Activated naive CD4-positive, alpha-beta T cell treated with anti-CD3 and anti-CD28 coated beads for 36 hours (primary cell): ENCODE measurements at regions not wholly inside any gene's neighbourhood (a gene's known extent, or its start where the extent isn't known, plus 50 kb on each side); places are given as distances from the start of the nearest gene placed in this dataset.
"Not testable (repeated sequence)": the region's sequence is repeated elsewhere in the genome, so short reads cannot be mapped to it uniquely, and the experiment has no call there.

ENCODE experiments used
- CTCF ChIA-PET: fragments of 350-600 bp; sonication (Branson Sonifier 250); formaldehyde crosslinking; loops from one replicate; lab custom pipeline; 2021; ENCODE audit warnings: antibody characterized with exemption; lab: Charles Lee
- DNase-seq: peaks from one replicate; pipeline ENCODE4 v3.0.0-alpha.2; 2020
- H3K27ac Mint-ChIP-seq: one replicate; pipeline ENCODE4 v1.8.0; 2021; ENCODE audit warnings: mild to moderate bottlenecking, mixed read lengths
- H3K27me3 Mint-ChIP-seq: one replicate; pipeline ENCODE4 v1.8.0; 2021; ENCODE audit warnings: low read depth, mixed read lengths
- H3K36me3 Mint-ChIP-seq: one replicate; pipeline ENCODE4 v1.8.0; 2021; ENCODE audit warnings: low read depth, mixed read lengths
- H3K4me1 Mint-ChIP-seq: one replicate; pipeline ENCODE4 v1.8.0; 2021; ENCODE audit warnings: low read depth, mixed read lengths
- H3K4me3 Mint-ChIP-seq: one replicate; pipeline ENCODE4 v1.8.0; 2021; ENCODE audit warnings: mild to moderate bottlenecking, moderate library complexity, mixed read lengths
- H3K9me3 Mint-ChIP-seq: one replicate; pipeline ENCODE4 v1.8.0; 2021; ENCODE audit warnings: mixed read lengths
- intact Hi-C: fragments of 100-400 bp; cut with micrococcal nuclease; formaldehyde crosslinking; loops from one replicate; pipeline ENCODE4 v1.15.1; 2023

DNA sequence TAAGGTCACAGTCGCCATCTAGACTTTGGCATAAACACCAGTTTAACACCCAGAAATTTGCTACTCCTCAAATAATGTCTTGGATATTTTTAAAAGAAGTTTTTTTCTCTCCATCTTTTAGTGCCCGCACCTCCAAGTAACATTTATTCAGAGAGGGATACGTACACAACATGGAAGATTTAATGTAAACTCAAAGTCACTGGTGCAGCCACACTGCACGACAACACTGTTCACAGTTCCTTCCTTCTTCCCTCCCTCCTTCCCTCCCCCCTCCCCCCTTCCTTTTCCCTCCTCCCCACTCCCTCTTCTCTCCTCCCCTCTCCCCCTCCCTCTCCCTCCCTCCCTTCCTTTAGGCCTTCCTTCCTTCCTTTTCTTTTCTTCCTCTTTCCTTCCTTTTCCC is 56.5 kb downstream of the NPPC start:
- intact Hi-C loops: no loop called here

DNA sequence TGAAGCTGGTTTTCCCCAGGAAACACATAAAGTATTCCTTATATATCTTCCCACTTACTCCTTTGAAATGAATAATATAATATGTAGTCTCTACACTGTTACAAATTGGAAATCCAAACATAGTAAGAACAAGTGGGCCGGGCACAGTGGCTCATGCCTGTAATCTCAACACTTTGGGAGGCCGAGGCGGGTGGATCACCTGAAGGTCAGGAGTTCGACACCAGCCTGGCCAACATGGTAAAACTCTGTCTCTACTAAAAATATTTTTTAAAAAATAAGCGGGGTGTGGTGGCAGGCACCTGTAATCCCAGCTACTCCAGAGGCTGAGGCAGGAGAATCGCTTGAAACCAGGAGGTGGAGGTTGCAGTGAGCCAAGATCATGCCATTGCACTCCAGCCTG is 57.2 kb downstream of the NPPC start:
- H3K9me3 Mint-ChIP-seq, CTCF ChIA-PET, H3K36me3 Mint-ChIP-seq, H3K4me1 Mint-ChIP-seq, intact Hi-C loops, H3K27ac Mint-ChIP-seq, H3K4me3 Mint-ChIP-seq, DNase-seq: not testable (repeated sequence)
- H3K27me3 Mint-ChIP-seq: peaks cover 20% of the 10 kb centered on the region

More for the DNA sequence above, 56.5 kb downstream of the NPPC start:
- Mint-ChIP-seq H3K4me1 (no peaks in the 10 kb centered on the region), H3K27ac (no peak overlapping the region), H3K36me3 (no peaks in the 10 kb centered on the region), H3K9me3 (peaks cover 4% of the 10 kb centered on the region), H3K4me3 (no peak overlapping the region), H3K27me3 (peaks cover 20% of the 10 kb centered on the region)
- CTCF ChIA-PET: no interaction called here
- DNase-seq: no peak

DNA sequence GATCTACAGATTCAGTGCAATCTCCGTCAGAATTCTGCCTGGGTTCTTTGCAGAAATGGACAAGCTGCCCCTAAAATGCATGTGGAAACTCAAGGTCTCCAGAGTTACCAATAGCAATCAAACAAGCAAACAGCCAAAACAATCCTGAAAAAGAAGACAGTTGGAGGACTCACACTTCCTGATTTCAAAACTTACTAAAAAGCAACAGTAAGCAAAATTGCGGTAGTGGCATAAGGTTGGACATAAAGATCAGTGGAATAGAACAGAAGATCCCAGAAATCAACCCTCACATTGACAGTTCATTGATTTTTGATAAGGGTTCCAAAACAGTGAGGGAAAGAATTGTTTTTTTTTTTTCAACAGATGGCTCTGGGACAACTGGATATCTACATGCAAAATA is 59.7 kb downstream of the NPPC start:
- peaks cover 10% of the 10 kb centered on the region for H3K27me3 Mint-ChIP-seq

DNA sequence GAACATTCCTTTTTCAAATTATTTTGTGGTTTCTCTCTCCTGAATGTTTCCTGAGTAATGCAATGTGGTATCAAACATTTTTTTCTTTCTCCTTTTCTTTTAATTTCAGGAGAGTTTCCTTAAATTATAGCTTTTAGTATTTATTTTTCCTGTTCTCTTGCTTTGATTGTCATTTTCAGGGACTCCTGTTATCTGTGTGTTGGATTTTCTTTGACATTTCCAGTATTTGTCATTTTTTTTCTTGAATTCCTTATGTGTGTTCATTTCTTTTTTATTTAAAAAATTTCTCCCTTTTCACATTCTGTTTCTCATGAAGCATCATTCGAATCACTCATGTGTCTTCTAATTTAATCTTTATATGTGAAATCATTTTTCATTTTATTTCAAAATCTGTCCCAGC is 61.0 kb downstream of the NPPC start:
- peaks cover 6% of the 10 kb centered on the region for H3K9me3 Mint-ChIP-seq
- no peaks in the 10 kb centered on the region for H3K4me1 Mint-ChIP-seq
- intact Hi-C loops: no loop called here

More for the DNA sequence above, 59.7 kb downstream of the NPPC start:
- Mint-ChIP-seq H3K9me3 (peaks cover 6% of the 10 kb centered on the region), H3K27ac (no peak overlapping the region), H3K36me3 (no peaks in the 10 kb centered on the region), H3K4me1 (no peaks in the 10 kb centered on the region), H3K4me3 (no peak overlapping the region)
- intact Hi-C loops: no loop called here
- DNase-seq: no peak
- CTCF ChIA-PET: interaction anchor here (0.7 kb wide), 1 partner anchor 17 kb away, joined by 3 read pairs; no protein-coding TSS in a partner anchor

DNA sequence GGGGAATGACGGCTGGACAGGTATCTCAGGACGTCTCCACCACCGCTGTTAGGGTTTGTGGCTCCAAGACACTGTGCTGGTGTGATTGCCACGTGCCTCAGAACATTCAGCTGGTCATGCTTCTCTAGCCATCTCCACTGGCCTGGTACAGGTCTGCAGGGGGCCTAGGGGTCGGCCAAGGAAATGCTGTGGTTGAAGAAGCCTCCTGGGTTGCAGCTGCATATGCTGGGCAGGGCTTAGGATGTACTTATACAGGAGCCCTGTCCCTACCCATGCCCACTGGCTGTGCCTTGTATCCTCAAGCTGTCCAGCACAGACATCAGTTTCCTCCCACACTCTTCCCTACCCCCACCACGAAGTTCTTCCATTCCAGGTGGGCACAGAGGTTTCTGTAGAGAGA is 64.1 kb downstream of the NPPC start:
- Mint-ChIP-seq H3K36me3 (no peaks in the 10 kb centered on the region), H3K9me3 (peaks cover 6% of the 10 kb centered on the region), H3K4me1 (no peaks in the 10 kb centered on the region), H3K4me3 (no peak overlapping the region), H3K27ac (no peak overlapping the region), H3K27me3 (peaks cover 2% of the 10 kb centered on the region)
- no peak for DNase-seq
- CTCF ChIA-PET: no interaction called here
- intact Hi-C loops: no loop called here

More for the DNA sequence above, 61.0 kb downstream of the NPPC start:
- CTCF ChIA-PET: interaction anchor here (0.6 to 0.9 kb wide), 3 partner anchors 14 to 506 kb away, joined by 3 to 4 read pairs (median 3); no protein-coding TSS in a partner anchor
- Mint-ChIP-seq H3K27ac (no peak overlapping the region), H3K36me3 (no peaks in the 10 kb centered on the region), H3K27me3 (peaks cover 4% of the 10 kb centered on the region), H3K4me3 (no peak overlapping the region)
- no peak for DNase-seq

DNA sequence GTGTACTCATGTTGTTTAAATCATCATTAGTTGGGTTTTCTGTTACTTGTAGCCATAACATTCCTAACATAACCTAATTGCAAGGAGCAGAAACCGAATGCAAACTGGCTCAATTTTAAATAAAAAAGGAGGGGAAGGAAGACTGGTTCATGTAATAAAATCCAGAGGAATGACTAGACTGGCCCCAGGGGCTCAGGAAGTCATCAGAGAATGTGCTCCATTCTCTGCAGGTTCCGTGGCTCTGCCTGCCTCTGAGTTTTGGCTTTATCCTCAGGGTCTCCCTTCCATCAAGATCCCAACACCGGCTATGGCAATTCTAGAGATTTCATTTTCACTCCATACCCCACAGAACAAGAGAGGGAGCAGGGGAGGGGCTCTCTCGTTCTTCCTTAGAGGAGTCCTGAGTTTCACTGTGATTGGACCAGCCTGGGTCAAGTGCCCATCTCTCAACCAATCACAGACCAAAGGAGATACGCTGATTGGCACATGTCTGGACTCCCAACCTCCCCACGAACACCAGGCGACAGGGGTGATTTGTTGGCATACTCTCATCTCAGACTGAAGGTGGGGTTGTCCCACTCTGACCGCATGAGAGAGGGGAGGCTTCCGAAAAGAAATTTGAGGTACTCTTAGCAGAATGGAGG is 64.8 kb downstream of the NPPC start:
- no peak overlapping the region for H3K27ac Mint-ChIP-seq
- peaks cover 6% of the 10 kb centered on the region for H3K9me3 Mint-ChIP-seq
- H3K27me3 Mint-ChIP-seq: peaks cover 2% of the 10 kb centered on the region
- no peaks in the 10 kb centered on the region for H3K36me3 Mint-ChIP-seq
- CTCF ChIA-PET: no interaction called here
- DNase-seq: no peak
- H3K4me1 Mint-ChIP-seq: no peaks in the 10 kb centered on the region
- no peak overlapping the region for H3K4me3 Mint-ChIP-seq
- intact Hi-C loops: no loop called here
